ENCODE measurements at regions not wholly inside any gene's neighbourhood (a gene's known extent, or its start where the extent isn't known, plus 50 kb on each side); places are given as distances from the start of the nearest gene placed in this dataset.

DNA sequence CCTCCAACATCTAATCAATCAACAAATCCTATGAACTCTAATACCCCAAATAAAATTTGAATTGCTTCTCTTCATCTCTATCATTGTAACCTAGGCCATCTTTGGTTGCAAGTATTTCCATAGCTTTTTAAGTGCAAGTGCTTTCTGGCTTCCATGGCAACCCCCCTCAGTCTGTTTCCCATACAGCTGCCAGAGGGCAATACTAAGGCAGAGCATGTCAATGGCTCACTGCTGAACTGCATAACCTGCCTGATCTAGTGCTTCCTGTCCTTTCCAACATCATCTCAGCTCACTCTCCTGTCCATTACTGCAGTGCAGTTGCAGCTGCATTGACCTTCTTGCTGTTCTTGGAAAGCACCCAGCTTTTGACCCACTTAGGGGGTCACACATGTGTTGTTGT, 198.4 kb downstream of the WNT5A start:
- TF ChIP-seq, protein P1, sequence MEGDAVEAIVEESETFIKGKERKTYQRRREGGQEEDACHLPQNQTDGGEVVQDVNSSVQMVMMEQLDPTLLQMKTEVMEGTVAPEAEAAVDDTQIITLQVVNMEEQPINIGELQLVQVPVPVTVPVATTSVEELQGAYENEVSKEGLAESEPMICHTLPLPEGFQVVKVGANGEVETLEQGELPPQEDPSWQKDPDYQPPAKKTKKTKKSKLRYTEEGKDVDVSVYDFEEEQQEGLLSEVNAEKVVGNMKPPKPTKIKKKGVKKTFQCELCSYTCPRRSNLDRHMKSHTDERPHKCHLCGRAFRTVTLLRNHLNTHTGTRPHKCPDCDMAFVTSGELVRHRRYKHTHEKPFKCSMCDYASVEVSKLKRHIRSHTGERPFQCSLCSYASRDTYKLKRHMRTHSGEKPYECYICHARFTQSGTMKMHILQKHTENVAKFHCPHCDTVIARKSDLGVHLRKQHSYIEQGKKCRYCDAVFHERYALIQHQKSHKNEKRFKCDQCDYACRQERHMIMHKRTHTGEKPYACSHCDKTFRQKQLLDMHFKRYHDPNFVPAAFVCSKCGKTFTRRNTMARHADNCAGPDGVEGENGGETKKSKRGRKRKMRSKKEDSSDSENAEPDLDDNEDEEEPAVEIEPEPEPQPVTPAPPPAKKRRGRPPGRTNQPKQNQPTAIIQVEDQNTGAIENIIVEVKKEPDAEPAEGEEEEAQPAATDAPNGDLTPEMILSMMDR (conservative IDR thresholded peaks at IDR 0.05; ENCODE audit: low read length) = no peak
- no peak for TF ChIP-seq EZH2phosphoT487 (IDR thresholded peaks at IDR 0.05; ENCODE audit: borderline replicate concordance)

All from Loucy (cell line).